Osteoblast (primary cell): ENCODE measurements at regions not wholly inside any gene's neighbourhood (a gene's known extent, or its start where the extent isn't known, plus 50 kb on each side); places are given as distances from the start of the nearest gene placed in this dataset.

Experiments used
- DNase-seq: peaks from one replicate; pipeline ENCODE4 v3.0.0; 2011; ENCODE audit warnings: low spot score, mixed read lengths; ENCODE audit not compliant: insufficient read length; ENCODE audit errors: missing footprints
- H2AFZ ChIP-seq: 2 replicates; pipeline ENCODE4 v1.6.0; 2011; ENCODE audit warnings: mild to moderate bottlenecking, low read length
- H3K27ac ChIP-seq: 2 replicates; pipeline ENCODE4 v1.5.1; 2011; ENCODE audit warnings: mild to moderate bottlenecking, low read depth, low read length, moderate library complexity
- H3K27me3 ChIP-seq: 2 replicates; pipeline ENCODE4 v1.6.0; 2012; ENCODE audit warnings: mild to moderate bottlenecking, control low read depth, inconsistent platforms, low read length, moderate library complexity; ENCODE audit not compliant: insufficient read depth
- H3K36me3 ChIP-seq: 2 replicates; pipeline ENCODE4 v1.5.1; 2011; ENCODE audit warnings: mild to moderate bottlenecking, low read length, control low read depth, moderate library complexity; ENCODE audit not compliant: insufficient read depth
- H3K4me1 ChIP-seq: 2 replicates; pipeline ENCODE4 v1.5.1; 2011; ENCODE audit warnings: mild to moderate bottlenecking, low read length, control low read depth, moderate library complexity; ENCODE audit not compliant: insufficient read depth
- H3K4me2 ChIP-seq: 2 replicates; pipeline ENCODE4 v1.6.0; 2011; ENCODE audit warnings: mild to moderate bottlenecking, low read length; ENCODE audit not compliant: insufficient read depth
- H3K4me3 ChIP-seq: fragments of 200-600 bp; sonication (generic); 3 replicates; pipeline ENCODE4 v1.5.1; 2012; ENCODE audit warnings: mild to moderate bottlenecking, low read length, inconsistent platforms; ENCODE audit not compliant: insufficient read depth
- H3K79me2 ChIP-seq: 2 replicates; pipeline ENCODE4 v1.6.0; 2012; ENCODE audit warnings: mild to moderate bottlenecking, low read length, control low read depth, inconsistent platforms; ENCODE audit not compliant: insufficient read depth
- H3K9me3 ChIP-seq: 2 replicates; pipeline ENCODE4 v1.5.1; 2011; ENCODE audit warnings: low read depth, low read length, control low read depth
- H4K20me1 ChIP-seq: 2 replicates; pipeline ENCODE4 v1.6.0; 2012; ENCODE audit warnings: mild to moderate bottlenecking, low read length, control low read depth; ENCODE audit not compliant: insufficient read depth
- CTCF ChIP-seq: IDR thresholded peaks from 2 replicates; pipeline ENCODE4 v1.5.1; 2011; ENCODE audit warnings: mild to moderate bottlenecking, low read depth, low read length, moderate library complexity; ENCODE audit errors: extremely low read depth

- Histone ChIP-seq H3K4me1 (no peaks in the 10 kb centered on the region), H2AFZ (no peak overlapping the region), H3K27me3 (no peaks in the 10 kb centered on the region), H3K36me3 (no peaks in the 10 kb centered on the region), H3K4me2 (no peak overlapping the region), H3K27ac (no peak overlapping the region), H3K4me3 (no peak overlapping the region), H3K9me3 (no peaks in the 10 kb centered on the region), H4K20me1 (no peaks in the 10 kb centered on the region), H3K79me2 (no peaks in the 10 kb centered on the region)
- DNase-seq = no peak
- TF ChIP-seq CTCF = no peak
These were observed 147.9 kb downstream of the RPS29 start for GRCh38 chr14:49438256-49438770.

GRCh38 chr14:49428076-49428475, 158.1 kb downstream of the RPS29 start:
- Histone ChIP-seq H3K4me3 (no peak overlapping the region), H3K27ac (no peak overlapping the region), H2AFZ (no peak overlapping the region), H4K20me1 (no peaks in the 10 kb centered on the region), H3K4me1 (no peaks in the 10 kb centered on the region), H3K79me2 (no peaks in the 10 kb centered on the region), H3K4me2 (no peak overlapping the region), H3K9me3 (no peaks in the 10 kb centered on the region), H3K27me3 (no peaks in the 10 kb centered on the region), H3K36me3 (no peaks in the 10 kb centered on the region)
- TF ChIP-seq CTCF = no peak
- DNase-seq = no peak

GRCh38 chr14:49427117-49427516, 159.1 kb downstream of the RPS29 start:
- no peak overlapping the region for H3K4me3 ChIP-seq
- H3K4me1 ChIP-seq = no peaks in the 10 kb centered on the region
- no peak overlapping the region for H2AFZ ChIP-seq
- H3K27me3 ChIP-seq = no peaks in the 10 kb centered on the region
- no peaks in the 10 kb centered on the region for H3K9me3 ChIP-seq
- no peaks in the 10 kb centered on the region for H3K79me2 ChIP-seq
- no peaks in the 10 kb centered on the region for H4K20me1 ChIP-seq
- H3K36me3 ChIP-seq = no peaks in the 10 kb centered on the region
- no peak for TF ChIP-seq CTCF
- no peak overlapping the region for H3K27ac ChIP-seq
- no peak for DNase-seq
- H3K4me2 ChIP-seq = no peak overlapping the region

- Histone ChIP-seq H2AFZ (no peak overlapping the region), H3K27me3 (no peaks in the 10 kb centered on the region), H3K4me2 (no peak overlapping the region), H3K9me3 (no peaks in the 10 kb centered on the region), H4K20me1 (no peaks in the 10 kb centered on the region), H3K36me3 (no peaks in the 10 kb centered on the region), H3K4me1 (no peaks in the 10 kb centered on the region), H3K79me2 (no peaks in the 10 kb centered on the region), H3K4me3 (no peak overlapping the region), H3K27ac (no peak overlapping the region)
- no peak for DNase-seq
- no peak for TF ChIP-seq CTCF
These were observed 160.3 kb downstream of the RPS29 start for GRCh38 chr14:49425921-49426320.
